ENCODE measurements at regions not wholly inside any gene's neighbourhood (a gene's known extent, or its start where the extent isn't known, plus 50 kb on each side); places are given as distances from the start of the nearest gene placed in this dataset.

DNA sequence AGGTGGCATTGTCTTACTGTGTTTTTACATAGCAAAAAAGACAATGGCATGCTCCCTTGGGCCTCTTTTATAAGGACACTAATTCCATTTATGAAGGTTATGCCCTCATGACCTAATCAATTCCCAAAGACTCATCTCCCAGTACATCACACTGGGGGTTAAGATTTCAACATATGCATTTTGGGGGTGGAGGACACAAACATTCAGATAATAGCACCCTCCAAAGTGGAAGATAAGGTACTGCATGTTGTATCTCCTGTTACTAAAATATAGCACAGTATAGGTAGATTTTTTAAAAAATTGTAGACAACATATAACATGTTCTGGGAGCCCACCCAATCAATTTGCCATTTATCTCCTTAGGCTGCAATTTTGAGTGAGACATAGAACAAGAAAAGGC is 221.2 kb downstream of the LIG4 start:
- TF ChIP-seq, protein P1, sequence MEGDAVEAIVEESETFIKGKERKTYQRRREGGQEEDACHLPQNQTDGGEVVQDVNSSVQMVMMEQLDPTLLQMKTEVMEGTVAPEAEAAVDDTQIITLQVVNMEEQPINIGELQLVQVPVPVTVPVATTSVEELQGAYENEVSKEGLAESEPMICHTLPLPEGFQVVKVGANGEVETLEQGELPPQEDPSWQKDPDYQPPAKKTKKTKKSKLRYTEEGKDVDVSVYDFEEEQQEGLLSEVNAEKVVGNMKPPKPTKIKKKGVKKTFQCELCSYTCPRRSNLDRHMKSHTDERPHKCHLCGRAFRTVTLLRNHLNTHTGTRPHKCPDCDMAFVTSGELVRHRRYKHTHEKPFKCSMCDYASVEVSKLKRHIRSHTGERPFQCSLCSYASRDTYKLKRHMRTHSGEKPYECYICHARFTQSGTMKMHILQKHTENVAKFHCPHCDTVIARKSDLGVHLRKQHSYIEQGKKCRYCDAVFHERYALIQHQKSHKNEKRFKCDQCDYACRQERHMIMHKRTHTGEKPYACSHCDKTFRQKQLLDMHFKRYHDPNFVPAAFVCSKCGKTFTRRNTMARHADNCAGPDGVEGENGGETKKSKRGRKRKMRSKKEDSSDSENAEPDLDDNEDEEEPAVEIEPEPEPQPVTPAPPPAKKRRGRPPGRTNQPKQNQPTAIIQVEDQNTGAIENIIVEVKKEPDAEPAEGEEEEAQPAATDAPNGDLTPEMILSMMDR (conservative IDR thresholded peaks at IDR 0.05) = no peak
- TF ChIP-seq ZFX (IDR thresholded peaks at IDR 0.05) = no peak

All from C4-2B (cell line).